NB4 (cell line): ENCODE measurements at regions not wholly inside any gene's neighbourhood (a gene's known extent, or its start where the extent isn't known, plus 50 kb on each side); places are given as distances from the start of the nearest gene placed in this dataset.

Experiments
- POLR2A ChIP-seq: IDR thresholded peaks from 2 replicates; pipeline ENCODE4 v1.6.1; 2011; ENCODE audit warnings: mild to moderate bottlenecking; ENCODE audit not compliant: insufficient read length; ENCODE audit errors: extremely low read depth
- TF ChIP-seq, protein P1 (sequence below): IDR thresholded peaks from one replicate; pipeline ENCODE4 v1.5.1; 2012; ENCODE audit warnings: low read depth, low read length
- TF ChIP-seq, protein P2 (sequence below): IDR thresholded peaks from 2 replicates; pipeline ENCODE4 v1.6.1; 2011; ENCODE audit warnings: low read depth, low read length

DNA sequence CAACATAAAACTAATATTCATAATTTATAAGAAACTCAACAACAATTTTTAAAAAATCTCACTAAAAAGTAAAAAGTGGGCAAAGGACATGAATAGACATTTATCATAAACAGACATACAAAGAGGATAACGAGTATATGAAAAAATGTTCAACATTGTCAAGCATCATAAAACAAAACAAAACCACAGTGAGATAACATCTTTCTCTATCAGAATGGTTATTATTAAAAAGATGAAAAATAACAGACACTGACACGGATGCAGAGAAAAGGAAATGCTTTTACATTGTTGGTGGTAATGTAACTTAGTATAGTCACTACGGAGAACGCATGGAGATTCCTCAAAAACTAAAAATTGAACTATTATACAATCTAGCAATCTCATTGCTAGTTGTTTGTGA lies 813.0 kb downstream of the LUZP2 start:
- no peak for TF ChIP-seq POLR2A
- TF ChIP-seq, protein P1, sequence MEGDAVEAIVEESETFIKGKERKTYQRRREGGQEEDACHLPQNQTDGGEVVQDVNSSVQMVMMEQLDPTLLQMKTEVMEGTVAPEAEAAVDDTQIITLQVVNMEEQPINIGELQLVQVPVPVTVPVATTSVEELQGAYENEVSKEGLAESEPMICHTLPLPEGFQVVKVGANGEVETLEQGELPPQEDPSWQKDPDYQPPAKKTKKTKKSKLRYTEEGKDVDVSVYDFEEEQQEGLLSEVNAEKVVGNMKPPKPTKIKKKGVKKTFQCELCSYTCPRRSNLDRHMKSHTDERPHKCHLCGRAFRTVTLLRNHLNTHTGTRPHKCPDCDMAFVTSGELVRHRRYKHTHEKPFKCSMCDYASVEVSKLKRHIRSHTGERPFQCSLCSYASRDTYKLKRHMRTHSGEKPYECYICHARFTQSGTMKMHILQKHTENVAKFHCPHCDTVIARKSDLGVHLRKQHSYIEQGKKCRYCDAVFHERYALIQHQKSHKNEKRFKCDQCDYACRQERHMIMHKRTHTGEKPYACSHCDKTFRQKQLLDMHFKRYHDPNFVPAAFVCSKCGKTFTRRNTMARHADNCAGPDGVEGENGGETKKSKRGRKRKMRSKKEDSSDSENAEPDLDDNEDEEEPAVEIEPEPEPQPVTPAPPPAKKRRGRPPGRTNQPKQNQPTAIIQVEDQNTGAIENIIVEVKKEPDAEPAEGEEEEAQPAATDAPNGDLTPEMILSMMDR = no peak
- TF ChIP-seq, protein P2, sequence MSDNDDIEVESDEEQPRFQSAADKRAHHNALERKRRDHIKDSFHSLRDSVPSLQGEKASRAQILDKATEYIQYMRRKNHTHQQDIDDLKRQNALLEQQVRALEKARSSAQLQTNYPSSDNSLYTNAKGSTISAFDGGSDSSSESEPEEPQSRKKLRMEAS = no peak
